HCT116 (cell line): ENCODE measurements at regions not wholly inside any gene's neighbourhood (a gene's known extent, or its start where the extent isn't known, plus 50 kb on each side); places are given as distances from the start of the nearest gene placed in this dataset.

Experiments
- ATAC-seq: fragments of 200-7000 bp; cut with Tn5 transposase; 2 replicates; pipeline ENCODE4 v1.9.1; 2020; ENCODE audit warnings: mild to moderate bottlenecking, moderate library complexity
- BruUV-seq: library from RNA; stranded (reverse); fragments of 400-500 nt; replicated peaks from 2 replicates; lab custom pipeline; 2021; lab: Mats Ljungman, UMichigan
- CTCF ChIA-PET: fragments of 300-600 bp; sonication (Branson Sonifier 250); formaldehyde crosslinking; loops from one replicate; lab custom pipeline; 2021; ENCODE audit warnings: antibody characterized with exemption; lab: Charles Lee
- POLR2A ChIA-PET: fragments of 300-600, 350-600 bp; sonication (Branson Sonifier 250); formaldehyde crosslinking; loops from one replicate; lab custom pipeline; 2021; ENCODE audit warnings: antibody characterized with exemption; lab: Charles Lee
- RAD21 ChIA-PET, 2 experiments: fragments of 300-600 bp; sonication (Branson Sonifier 250); formaldehyde crosslinking; loops; one replicate each; lab custom pipeline; 2023; ENCODE audit warnings: low total read pairs in 2 of 2; ENCODE audit not compliant: uncharacterized antibody in 2 of 2, unreplicated experiment in 2 of 2, low non-redundant PET in 1 of 2; lab: Charles Lee
- DNase-seq: peaks from one replicate; pipeline ENCODE4 v3.0.0-alpha.2; 2010; ENCODE audit warnings: low read depth, low spot score
- H2AFZ ChIP-seq: fragments of 200-600 bp; shearing (Covaris generic), sonication (generic); 2 replicates; pipeline ENCODE4 v1.6.1; 2017; ENCODE audit warnings: low read depth, mixed run types, mixed read lengths, antibody characterized with exemption, low read length; ENCODE audit not compliant: poor library complexity, severe bottlenecking
- H3K27ac ChIP-seq: 2 replicates; pipeline ENCODE4 v1.5.1; 2012; ENCODE audit warnings: low read depth, low read length
- H3K27me3 ChIP-seq: fragments of 200-600 bp; sonication (generic); 2 replicates; pipeline ENCODE4 v1.6.1; 2016; ENCODE audit warnings: mixed run types, low read length, mixed read lengths; ENCODE audit not compliant: insufficient read depth
- H3K36me3 ChIP-seq, 2 experiments: fragments of 200-500 bp in 1 of 2; fragments of 200-600 bp in 1 of 2; sonication (Bioruptor generic) in 1 of 2; sonication (generic) in 1 of 2; 2 replicates each; pipeline versions ENCODE4 v1.5.1 to v1.6.1; 2014 to 2016; ENCODE audit warnings: low read length in 2 of 2, inconsistent platforms in 1 of 2, mixed read lengths in 1 of 2, mixed run types in 1 of 2; ENCODE audit not compliant: insufficient read depth in 2 of 2, control insufficient read depth in 1 of 2
- H3K4me1 ChIP-seq, 2 experiments: fragments of 200-600 bp in 1 of 2; sonication (generic) in 1 of 2; 2 replicates each; pipeline versions ENCODE4 v1.5.1 to v1.6.1; 2012 to 2017; ENCODE audit warnings: low read length in 2 of 2, inconsistent platforms in 1 of 2, mild to moderate bottlenecking in 1 of 2, mixed read lengths in 1 of 2, mixed run types in 1 of 2, moderate library complexity in 1 of 2; ENCODE audit not compliant: insufficient read depth in 2 of 2, control insufficient read depth in 1 of 2
- H3K4me2 ChIP-seq: fragments of 200-600 bp; sonication (generic); 2 replicates; pipeline ENCODE4 v1.6.1; 2017; ENCODE audit warnings: mixed run types, low read length, mixed read lengths
- H3K4me3 ChIP-seq, 2 experiments: fragments of 200-600 bp in 1 of 2; sonication (generic) in 1 of 2; replicated peaks in 1 of 2; 2 replicates each; pipeline ENCODE4 v1.5.1; 2011 to 2016; ENCODE audit warnings: low read length in 2 of 2, control low read depth in 1 of 2, low read depth in 1 of 2, mild to moderate bottlenecking in 1 of 2, mixed read lengths in 1 of 2, mixed run types in 1 of 2
- H3K79me2 ChIP-seq: fragments of 200-600 bp; sonication (generic); 2 replicates; pipeline ENCODE4 v1.6.1; 2017; ENCODE audit warnings: mild to moderate bottlenecking, mixed run types, low read length, moderate library complexity, mixed read lengths; ENCODE audit not compliant: insufficient read depth
- H3K9ac ChIP-seq: fragments of 200-600 bp; sonication (generic); 2 replicates; pipeline ENCODE4 v1.6.1; 2016; ENCODE audit warnings: low read length, mixed read lengths
- H3K9me2 ChIP-seq: fragments of 200-600 bp; sonication (generic), shearing (Covaris generic); 2 replicates; pipeline ENCODE4 v1.6.1; 2017; ENCODE audit warnings: mixed run types, mild to moderate bottlenecking, moderate library complexity; ENCODE audit not compliant: insufficient read depth
- H3K9me3 ChIP-seq, 2 experiments: fragments of 200-500 bp in 1 of 2; fragments of 200-600 bp in 1 of 2; sonication (Bioruptor generic) in 1 of 2; sonication (generic) in 1 of 2; 2 replicates each; pipeline ENCODE4 v1.6.1; 2014 to 2017; ENCODE audit warnings: low read length in 2 of 2, mixed read lengths in 2 of 2, inconsistent platforms in 1 of 2, low read depth in 1 of 2, mild to moderate bottlenecking in 1 of 2, mixed run types in 1 of 2, moderate library complexity in 1 of 2; ENCODE audit not compliant: control insufficient read depth in 1 of 2, insufficient read depth in 1 of 2
- H4K20me1 ChIP-seq: fragments of 200-600 bp; sonication (generic), shearing (Covaris generic); 2 replicates; pipeline ENCODE4 v1.6.1; 2017; ENCODE audit warnings: mixed run types, mild to moderate bottlenecking, moderate library complexity; ENCODE audit not compliant: insufficient read depth
- CBX3 ChIP-seq: IDR thresholded peaks from 2 replicates; pipeline ENCODE4 v1.6.1; 2012; ENCODE audit warnings: low read depth
- CTCF ChIP-seq, 3 experiments: fragments of 200-600 bp in 1 of 3; sonication (generic) in 1 of 3; IDR thresholded peaks in 2 of 3; conservative IDR thresholded peaks in 1 of 3; 2 replicates each; pipeline ENCODE4 v1.5.1; 2012 to 2017; ENCODE audit warnings: low read depth in 2 of 3, low read length in 2 of 3, antibody characterized with exemption in 1 of 3, borderline replicate concordance in 1 of 3, control low read depth in 1 of 3, mild to moderate bottlenecking in 1 of 3, mixed read lengths in 1 of 3, mixed run types in 1 of 3, moderate library complexity in 1 of 3; ENCODE audit not compliant: insufficient read depth in 1 of 3
- EGR1 ChIP-seq: IDR thresholded peaks from 2 replicates; pipeline ENCODE4 v1.6.1; 2012; ENCODE audit warnings: low read depth
- EZH2phosphoT487 ChIP-seq: fragments of 200-600 bp; IDR thresholded peaks from 2 replicates; pipeline ENCODE4 v1.6.1; 2018; ENCODE audit warnings: antibody characterized with exemption, borderline replicate concordance
- FOSL1 ChIP-seq: IDR thresholded peaks from 2 replicates; pipeline ENCODE4 v1.6.1; 2012; ENCODE audit warnings: low read depth
- POLR2A ChIP-seq: IDR thresholded peaks from 2 replicates; pipeline ENCODE4 v1.7.0; 2011; ENCODE audit warnings: borderline replicate concordance; ENCODE audit not compliant: insufficient read depth, insufficient read length; ENCODE audit errors: extremely low read depth
- POLR2AphosphoS5 ChIP-seq: IDR thresholded peaks from 2 replicates; pipeline ENCODE4 v1.6.1; 2011; ENCODE audit warnings: mild to moderate bottlenecking, low read depth, low read length, moderate library complexity
- SIN3A ChIP-seq: IDR thresholded peaks from 2 replicates; pipeline ENCODE4 v1.6.1; 2012; ENCODE audit warnings: low read depth
- SRF ChIP-seq: IDR thresholded peaks from 2 replicates; pipeline ENCODE4 v1.6.1; 2012; ENCODE audit warnings: low read depth
- ZBTB33 ChIP-seq: IDR thresholded peaks from 2 replicates; pipeline ENCODE4 v1.6.1; 2011; ENCODE audit warnings: mild to moderate bottlenecking, low read length, moderate library complexity; ENCODE audit not compliant: insufficient replicate concordance; ENCODE audit errors: extremely low read depth
- ZFX ChIP-seq: fragments of 450-650 bp; IDR thresholded peaks from 2 replicates; pipeline ENCODE4 v1.6.1; 2017
- ZNF274 ChIP-seq: fragments of 200-500 bp; sonication (Bioruptor generic); IDR thresholded peaks from 2 replicates; pipeline ENCODE4 v1.6.1; 2014; ENCODE audit warnings: mild to moderate bottlenecking, low read depth, low read length, inconsistent platforms
- intact Hi-C: fragments of 100-400 bp; cut with micrococcal nuclease; formaldehyde crosslinking; loops from 2 replicates; pipeline ENCODE4 v1.10.0; 2022

- TF ChIP-seq ZBTB33 (no peak), ZNF274 (no peak), ZFX (no peak), SIN3A (no peak), EGR1 (no peak), POLR2A (no peak)
- TF ChIP-seq, all 23 proteins: peak for 0
These were observed 955.5 kb upstream of the PRKX start (continued) for GRCh38 chrX:4668802-4669536.

GRCh38 chrX:4663085-4663484, 949.6 kb upstream of the PRKX start:
- intact Hi-C loops: no loop called here
- H3K9me2 ChIP-seq: no peaks in the 10 kb centered on the region
- H3K4me3 ChIP-seq: no peak overlapping the region
- BruUV-seq: no TSS peak
- no peaks in the 10 kb centered on the region for H3K79me2 ChIP-seq
- H4K20me1 ChIP-seq: no peaks in the 10 kb centered on the region
- RAD21 ChIA-PET: no interaction called here
- no peaks in the 10 kb centered on the region for H3K4me1 ChIP-seq
- H2AFZ ChIP-seq: no peak overlapping the region
- H3K9me3 ChIP-seq: no peaks in the 10 kb centered on the region
- H3K9ac ChIP-seq: no peak overlapping the region
- no peak overlapping the region for H3K27ac ChIP-seq
- POLR2A ChIA-PET: no interaction called here
- DNase-seq: no peak
- ATAC-seq: no peak
- no peak overlapping the region for H3K4me2 ChIP-seq
- CTCF ChIA-PET: no interaction called here
- no peak for TF ChIP-seq SRF
- TF ChIP-seq CBX3: no peak
- no peak for TF ChIP-seq FOSL1
- no peak for TF ChIP-seq CTCF (IDR thresholded peaks at IDR 0.05 in 2 of 3, conservative IDR thresholded peaks at IDR 0.05 in 1 of 3; ENCODE audit: borderline replicate concordance in 1 of 3, insufficient read depth in 1 of 3, low read depth in 2 of 3, low read length in 2 of 3)
- TF ChIP-seq EZH2phosphoT487: no peak
- TF ChIP-seq ZFX: no peak
- TF ChIP-seq POLR2AphosphoS5: no peak
- TF ChIP-seq, all 23 proteins: peak for 0
- Histone ChIP-seq H3K36me3 (no peaks in the 10 kb centered on the region), H3K27me3 (no peaks in the 10 kb centered on the region)
